Activated CD8-positive, alpha-beta T cell treated with anti-CD3 and anti-CD28 coated beads, Interleukin-2, amount 10 ng/mL, durations not matched to agents 7 days and 5 days (primary cell): ENCODE measurements at regions not wholly inside any gene's neighbourhood (a gene's known extent, or its start where the extent isn't known, plus 50 kb on each side); places are given as distances from the start of the nearest gene placed in this dataset.
"Not testable (repeated sequence)": the region's sequence is repeated elsewhere in the genome, so short reads cannot be mapped to it uniquely, and the experiment has no call there.

Experiments
- ATAC-seq: fragments of 150-1000 bp; cut with Tn5 transposase; one replicate; pipeline ENCODE4 v1.10.0; 2021; ENCODE audit warnings: moderate library complexity
- CTCF ChIA-PET: fragments of 350-600 bp; sonication (Branson Sonifier 250); formaldehyde crosslinking; loops from one replicate; lab custom pipeline; 2021; ENCODE audit warnings: antibody characterized with exemption; lab: Charles Lee
- POLR2A ChIA-PET: fragments of 350-600 bp; sonication (Branson Sonifier 250); formaldehyde crosslinking; loops from one replicate; lab custom pipeline; 2021; ENCODE audit warnings: antibody characterized with exemption; lab: Charles Lee
- DNase-seq: peaks from one replicate; pipeline ENCODE4 v3.0.0-alpha.2; 2020
- H3K27ac Mint-ChIP-seq: one replicate; pipeline ENCODE4 v1.8.0; 2021; ENCODE audit warnings: mild to moderate bottlenecking, mixed read lengths
- H3K27me3 Mint-ChIP-seq: one replicate; pipeline ENCODE4 v1.8.0; 2021; ENCODE audit warnings: low read depth, mixed read lengths
- H3K36me3 Mint-ChIP-seq: one replicate; pipeline ENCODE4 v1.8.0; 2021; ENCODE audit warnings: low read depth, mixed read lengths
- H3K4me1 Mint-ChIP-seq: one replicate; pipeline ENCODE4 v1.8.0; 2021; ENCODE audit warnings: low read depth, mixed read lengths
- H3K4me3 Mint-ChIP-seq: one replicate; pipeline ENCODE4 v1.8.0; 2021; ENCODE audit warnings: mild to moderate bottlenecking, mixed read lengths
- H3K9me3 Mint-ChIP-seq: one replicate; pipeline ENCODE4 v1.8.0; 2022; ENCODE audit warnings: mixed read lengths; ENCODE audit not compliant: insufficient read depth

GRCh38 chr6:169000022-169000421 is 253.6 kb downstream of the THBS2 start:
- Mint-ChIP-seq H3K4me3 (no peak overlapping the region), H3K4me1 (no peaks in the 10 kb centered on the region), H3K27me3 (peaks cover 5% of the 10 kb centered on the region), H3K9me3 (no peaks in the 10 kb centered on the region), H3K36me3 (no peaks in the 10 kb centered on the region), H3K27ac (no peak overlapping the region)
- no peak for ATAC-seq
- no peak for DNase-seq
- POLR2A ChIA-PET = no interaction called here
- CTCF ChIA-PET = no interaction called here

- ChIA-PET POLR2A (no interaction called here), CTCF (no interaction called here)
- Mint-ChIP-seq H3K4me3 (no peak overlapping the region), H3K36me3 (no peaks in the 10 kb centered on the region), H3K27ac (no peak overlapping the region), H3K4me1 (no peaks in the 10 kb centered on the region), H3K9me3 (no peaks in the 10 kb centered on the region), H3K27me3 (peaks cover 5% of the 10 kb centered on the region)
- ATAC-seq = no peak
- DNase-seq = no peak
Observed at GRCh38 chr6:168999392-168999791, 254.3 kb downstream of the THBS2 start.

GRCh38 chr6:168996356-168996625 is 257.4 kb downstream of the THBS2 start:
- ChIA-PET POLR2A (no interaction called here), CTCF (no interaction called here)
- no peak for ATAC-seq
- no peaks in the 10 kb centered on the region for H3K36me3 Mint-ChIP-seq
- H3K27me3 Mint-ChIP-seq = no peaks in the 10 kb centered on the region
- no peak overlapping the region for H3K4me3 Mint-ChIP-seq
- DNase-seq = no peak
- H3K27ac Mint-ChIP-seq = no peak overlapping the region
- no peaks in the 10 kb centered on the region for H3K9me3 Mint-ChIP-seq
- H3K4me1 Mint-ChIP-seq = no peaks in the 10 kb centered on the region

- ATAC-seq (no peak), DNase-seq (no peak)
- Mint-ChIP-seq H3K4me1 (no peaks in the 10 kb centered on the region), H3K36me3 (no peaks in the 10 kb centered on the region), H3K27me3 (no peaks in the 10 kb centered on the region), H3K9me3 (no peaks in the 10 kb centered on the region), H3K27ac (no peak overlapping the region), H3K4me3 (no peak overlapping the region)
- ChIA-PET POLR2A (no interaction called here), CTCF (no interaction called here)
Observed at GRCh38 chr6:168995526-168996355, 257.9 kb downstream of the THBS2 start.

- no peaks in the 10 kb centered on the region for H3K9me3 Mint-ChIP-seq
- no peak overlapping the region for H3K27ac Mint-ChIP-seq
- DNase-seq (no peak), ATAC-seq (no peak)
- H3K4me3 Mint-ChIP-seq = no peak overlapping the region
- H3K27me3 Mint-ChIP-seq = no peaks in the 10 kb centered on the region
- no peaks in the 10 kb centered on the region for H3K36me3 Mint-ChIP-seq
- H3K4me1 Mint-ChIP-seq = no peaks in the 10 kb centered on the region
- ChIA-PET POLR2A (no interaction called here), CTCF (no interaction called here)
Observed at GRCh38 chr6:168994956-168995355, 258.7 kb downstream of the THBS2 start.

- Mint-ChIP-seq H3K4me1 (no peaks in the 10 kb centered on the region), H3K27ac (no peak overlapping the region), H3K27me3 (no peaks in the 10 kb centered on the region), H3K4me3 (no peak overlapping the region), H3K9me3 (no peaks in the 10 kb centered on the region), H3K36me3 (no peaks in the 10 kb centered on the region)
- POLR2A ChIA-PET = no interaction called here
- ATAC-seq (no peak), DNase-seq (no peak)
- CTCF ChIA-PET = no interaction called here
Observed at GRCh38 chr6:168992446-168993144, 261.1 kb downstream of the THBS2 start.

- DNase-seq, H3K27me3 Mint-ChIP-seq, H3K4me1 Mint-ChIP-seq, ATAC-seq, H3K36me3 Mint-ChIP-seq, H3K27ac Mint-ChIP-seq, CTCF ChIA-PET, H3K4me3 Mint-ChIP-seq, H3K9me3 Mint-ChIP-seq, POLR2A ChIA-PET: not testable (repeated sequence)
Observed at GRCh38 chr6:168991695-168992094, 262.0 kb downstream of the THBS2 start.

GRCh38 chr6:168990019-168990751 is 263.5 kb downstream of the THBS2 start:
- ChIA-PET POLR2A (no interaction called here), CTCF (no interaction called here)
- H3K4me3 Mint-ChIP-seq = no peak overlapping the region
- H3K4me1 Mint-ChIP-seq = no peaks in the 10 kb centered on the region
- no peaks in the 10 kb centered on the region for H3K36me3 Mint-ChIP-seq
- ATAC-seq (no peak), DNase-seq (no peak)
- H3K9me3 Mint-ChIP-seq = no peaks in the 10 kb centered on the region
- H3K27ac Mint-ChIP-seq = no peak overlapping the region
- no peaks in the 10 kb centered on the region for H3K27me3 Mint-ChIP-seq

- ChIA-PET POLR2A (no interaction called here), CTCF (no interaction called here)
- no peaks in the 10 kb centered on the region for H3K27me3 Mint-ChIP-seq
- no peak overlapping the region for H3K27ac Mint-ChIP-seq
- H3K4me1 Mint-ChIP-seq = no peaks in the 10 kb centered on the region
- DNase-seq (no peak), ATAC-seq (no peak)
- H3K36me3 Mint-ChIP-seq = no peaks in the 10 kb centered on the region
- no peaks in the 10 kb centered on the region for H3K9me3 Mint-ChIP-seq
- H3K4me3 Mint-ChIP-seq = no peak overlapping the region
Observed at GRCh38 chr6:168989421-168989820, 264.2 kb downstream of the THBS2 start.

- ChIA-PET CTCF (no interaction called here), POLR2A (no interaction called here)
- Mint-ChIP-seq H3K4me3 (no peak overlapping the region), H3K9me3 (no peaks in the 10 kb centered on the region), H3K36me3 (no peaks in the 10 kb centered on the region), H3K27me3 (no peaks in the 10 kb centered on the region), H3K27ac (no peak overlapping the region), H3K4me1 (no peaks in the 10 kb centered on the region)
- ATAC-seq (no peak), DNase-seq (no peak)
Observed at GRCh38 chr6:168988801-168989200, 264.8 kb downstream of the THBS2 start.

- Mint-ChIP-seq H3K27me3 (no peaks in the 10 kb centered on the region), H3K4me3 (no peak overlapping the region), H3K9me3 (no peaks in the 10 kb centered on the region), H3K36me3 (no peaks in the 10 kb centered on the region), H3K4me1 (no peaks in the 10 kb centered on the region), H3K27ac (no peak overlapping the region)
- CTCF ChIA-PET = no interaction called here
- POLR2A ChIA-PET = no interaction called here
- ATAC-seq (no peak), DNase-seq (no peak)
Observed at GRCh38 chr6:168988280-168988679, 265.4 kb downstream of the THBS2 start.

GRCh38 chr6:168985705-168986104 is 267.9 kb downstream of the THBS2 start:
- DNase-seq = no peak
- H3K4me1 Mint-ChIP-seq = no peaks in the 10 kb centered on the region
- no peak for ATAC-seq
- ChIA-PET CTCF (no interaction called here), POLR2A (no interaction called here)
- H3K4me3 Mint-ChIP-seq = no peak overlapping the region
- peaks cover 2% of the 10 kb centered on the region for H3K27me3 Mint-ChIP-seq
- no peaks in the 10 kb centered on the region for H3K36me3 Mint-ChIP-seq
- peaks cover 4% of the 10 kb centered on the region for H3K9me3 Mint-ChIP-seq
- no peak overlapping the region for H3K27ac Mint-ChIP-seq
